A549 (cell line): ENCODE measurements at regions not wholly inside any gene's neighbourhood (a gene's known extent, or its start where the extent isn't known, plus 50 kb on each side); places are given as distances from the start of the nearest gene placed in this dataset.

Source experiments
- CHD4 ChIP-seq: fragments of 200-600 bp; sonication (generic); IDR thresholded peaks from 2 replicates; pipeline ENCODE4 v1.6.1; 2016; ENCODE audit warnings: antibody characterized with exemption, mild to moderate bottlenecking, borderline replicate concordance
- CTCF ChIP-seq: fragments of >200 bp; sonication (Bioruptor Twin); formaldehyde crosslinking; IDR thresholded peaks from 3 replicates; pipeline ENCODE4 v1.5.1; 2016
- KDM5A ChIP-seq: fragments of 200-600 bp; sonication (generic); IDR thresholded peaks from 2 replicates; pipeline ENCODE4 v1.6.1; 2016; ENCODE audit warnings: antibody characterized with exemption, mild to moderate bottlenecking
- MAFK ChIP-seq: fragments of 450-650 bp; IDR thresholded peaks from 2 replicates; pipeline ENCODE4 v1.6.1; 2014; ENCODE audit not compliant: partially characterized antibody
- MYC ChIP-seq: IDR thresholded peaks from 2 replicates; pipeline ENCODE4 v1.6.1; 2012; ENCODE audit warnings: mild to moderate bottlenecking, inconsistent platforms, low read length, improper control_type of control experiment, borderline replicate concordance
- POLR2A ChIP-seq: IDR thresholded peaks from 2 replicates; pipeline ENCODE4 v1.6.1; 2012; ENCODE audit warnings: mild to moderate bottlenecking, low read length
- RFX5 ChIP-seq: fragments of 450-650 bp; IDR thresholded peaks from 2 replicates; pipeline ENCODE4 v1.7.1; 2014; ENCODE audit warnings: antibody characterized with exemption, mild to moderate bottlenecking, moderate library complexity
- RNF2 ChIP-seq: fragments of 200-600 bp; sonication (generic); IDR thresholded peaks from 2 replicates; pipeline ENCODE4 v1.6.1; 2016; ENCODE audit warnings: low read depth, mild to moderate bottlenecking, antibody characterized with exemption, moderate library complexity, borderline replicate concordance
- TF ChIP-seq, protein P1 (sequence below): fragments of 450-650 bp; IDR thresholded peaks from 2 replicates; pipeline ENCODE4 v1.6.1; 2014; ENCODE audit warnings: antibody characterized with exemption

GRCh38 chr7:92994901-92995300 lies 122.9 kb downstream of the SAMD9 start:
- TF ChIP-seq MAFK (no peak), POLR2A (no peak), RFX5 (no peak), CTCF (no peak), KDM5A (no peak), RNF2 (no peak), MYC (no peak), CHD4 (no peak)
- TF ChIP-seq, protein P1, sequence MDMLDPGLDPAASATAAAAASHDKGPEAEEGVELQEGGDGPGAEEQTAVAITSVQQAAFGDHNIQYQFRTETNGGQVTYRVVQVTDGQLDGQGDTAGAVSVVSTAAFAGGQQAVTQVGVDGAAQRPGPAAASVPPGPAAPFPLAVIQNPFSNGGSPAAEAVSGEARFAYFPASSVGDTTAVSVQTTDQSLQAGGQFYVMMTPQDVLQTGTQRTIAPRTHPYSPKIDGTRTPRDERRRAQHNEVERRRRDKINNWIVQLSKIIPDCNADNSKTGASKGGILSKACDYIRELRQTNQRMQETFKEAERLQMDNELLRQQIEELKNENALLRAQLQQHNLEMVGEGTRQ = no peak
